NCI-H446 (cell line): ENCODE measurements at regions not wholly inside any gene's neighbourhood (a gene's known extent, or its start where the extent isn't known, plus 50 kb on each side); places are given as distances from the start of the nearest gene placed in this dataset.

ENCODE experiments used
- DNase-seq, 2 experiments: peaks; one replicate each; lab custom pipeline; 2025; lab: John Stamatoyannopoulos, UW

GRCh38 chr1:177789956-177790355, 179.9 kb downstream of the SEC16B start:
- no peak for DNase-seq

GRCh38 chr1:177786176-177786745, 183.6 kb downstream of the SEC16B start:
- DNase-seq: no peak

- no peak for DNase-seq
Observed at GRCh38 chr1:177784936-177785335, 184.9 kb downstream of the SEC16B start.

GRCh38 chr1:177784409-177784808, 185.4 kb downstream of the SEC16B start:
- no peak for DNase-seq

- no peak for DNase-seq
Observed at GRCh38 chr1:177783051-177783450, 186.8 kb downstream of the SEC16B start.

GRCh38 chr1:177780096-177780700, 189.7 kb downstream of the SEC16B start:
- DNase-seq: peak in 1 of 2 experiments; percentile 32

- no peak for DNase-seq
Observed at GRCh38 chr1:177779166-177779965, 190.5 kb downstream of the SEC16B start.

GRCh38 chr1:177775924-177776323, 193.9 kb downstream of the SEC16B start:
- DNase-seq: no peak

GRCh38 chr1:177772386-177772960, 197.4 kb downstream of the SEC16B start:
- no peak for DNase-seq

GRCh38 chr1:177771688-177772087, 198.2 kb downstream of the SEC16B start:
- no peak for DNase-seq

GRCh38 chr1:177770096-177770495, 199.8 kb downstream of the SEC16B start:
- no peak for DNase-seq

- no peak for DNase-seq
Observed at GRCh38 chr1:177755851-177756560, 213.9 kb downstream of the SEC16B start.

- DNase-seq: no peak
Observed at GRCh38 chr1:177754603-177755002, 215.3 kb downstream of the SEC16B start.

GRCh38 chr1:177753655-177754054, 216.2 kb downstream of the SEC16B start:
- no peak for DNase-seq

GRCh38 chr1:177748080-177748801, 221.6 kb downstream of the SEC16B start:
- DNase-seq: no peak

GRCh38 chr1:177746155-177746554, 223.7 kb downstream of the SEC16B start:
- no peak for DNase-seq

GRCh38 chr1:177744906-177745305, 225.0 kb downstream of the SEC16B start:
- no peak for DNase-seq

- no peak for DNase-seq
Observed at GRCh38 chr1:177741476-177741875, 228.4 kb downstream of the SEC16B start.

- no peak for DNase-seq
Observed at GRCh38 chr1:177739780-177740179, 230.1 kb downstream of the SEC16B start.

- no peak for DNase-seq
Observed at GRCh38 chr1:177737456-177737855, 232.4 kb downstream of the SEC16B start.

GRCh38 chr1:177732178-177732577, 237.7 kb downstream of the SEC16B start:
- no peak for DNase-seq

GRCh38 chr1:177729646-177730045, 240.2 kb downstream of the SEC16B start:
- DNase-seq: no peak
